Left lung (tissue), 4 donors: ENCODE measurements at regions not wholly inside any gene's neighbourhood (a gene's known extent, or its start where the extent isn't known, plus 50 kb on each side); places are given as distances from the start of the nearest gene placed in this dataset.

ENCODE experiments used
- ATAC-seq: fragments of 200-7000 bp; cut with Tn5 transposase; one replicate; pipeline ENCODE4 v1.9.1; 2020; ENCODE audit warnings: moderate library complexity
- DNase-seq, 4 donors: peaks; one replicate each; pipeline ENCODE4 v3.0.0-alpha.2; 2013 to 2020
- H3K27ac ChIP-seq, 2 donors: fragments of 200-600 bp; sonication (generic) in 1 of 2; one replicate each; pipeline versions ENCODE4 v1.5.0 to v1.8.0; 2020 to 2021
- H3K27me3 ChIP-seq, 2 donors: fragments of 200-600 bp; sonication (generic) in 1 of 2; one replicate each; pipeline versions ENCODE4 v1.5.0 to v1.8.0; 2020 to 2021
- H3K36me3 ChIP-seq, 2 donors: fragments of 200-600 bp; sonication (generic) in 1 of 2; one replicate each; pipeline versions ENCODE4 v1.5.0 to v1.8.0; 2020 to 2021
- H3K4me1 ChIP-seq, 2 donors: fragments of 200-600 bp; one replicate each; pipeline ENCODE4 v1.8.0; 2021
- H3K4me3 ChIP-seq, 2 donors: fragments of 200-600 bp; sonication (generic) in 1 of 2; one replicate each; pipeline versions ENCODE4 v1.5.0 to v1.8.0; 2020 to 2021; ENCODE audit warnings: mild to moderate bottlenecking in 1 of 2
- H3K9me3 ChIP-seq, 2 donors: fragments of 200-600 bp; sonication (generic) in 1 of 2; one replicate each; pipeline versions ENCODE4 v1.5.0 to v1.8.0; 2020 to 2021
- CTCF ChIP-seq, 2 donors: fragments of 200-600 bp; sonication (generic) in 1 of 2; IDR thresholded peaks; one replicate each; pipeline versions ENCODE4 v1.5.0 to v1.8.0; 2021; ENCODE audit warnings: antibody characterized with exemption in 2 of 2
- intact Hi-C, 2 donors: fragments of 100-400 bp; cut with DNase I; formaldehyde crosslinking; loops; one replicate each; pipeline versions ENCODE4 v1.11.2 to v1.14.2; 2022
- donor health status: DM: no; HTN: yes; CAD: no.
- donor health status: DM: no; HTN: no; CAD: no.

- Histone ChIP-seq H3K36me3 (no peaks in the 10 kb centered on the region), H3K27ac (no peak overlapping the region), H3K4me1 (no peaks in the 10 kb centered on the region), H3K27me3 (no peaks in the 10 kb centered on the region), H3K4me3 (no peak overlapping the region), H3K9me3 (no peaks in the 10 kb centered on the region)
- ATAC-seq (no peak), DNase-seq (no peak)
- intact Hi-C loops: no loop called here
- no peak for TF ChIP-seq CTCF (IDR thresholded peaks at IDR 0.05)
These were observed 63.5 kb downstream of the CAVIN2 start for GRCh38 chr2:191783416-191783815.
